RWPE2 (cell line): ENCODE measurements at regions not wholly inside any gene's neighbourhood (a gene's known extent, or its start where the extent isn't known, plus 50 kb on each side); places are given as distances from the start of the nearest gene placed in this dataset.

Source experiments
- ATAC-seq: fragments of 200-7000 bp; cut with Tn5 transposase; 3 replicates; pipeline ENCODE4 v1.9.1; 2021; ENCODE audit warnings: low read depth
- DNase-seq: peaks from one replicate; pipeline ENCODE4 v3.0.0-alpha.2; 2020; ENCODE audit warnings: low spot score
- H3K27ac ChIP-seq: fragments of 450-650 bp; 2 replicates; pipeline ENCODE4 v1.5.1; 2017; ENCODE audit warnings: mild to moderate bottlenecking; ENCODE audit not compliant: poor library complexity, severe bottlenecking
- H3K27me3 ChIP-seq: fragments of 250-450 bp; sonication (Bioruptor Pico); 2 replicates; pipeline ENCODE4 v1.5.1; 2021; ENCODE audit warnings: mild to moderate bottlenecking, moderate library complexity; ENCODE audit not compliant: insufficient read depth, poor library complexity, severe bottlenecking
- H3K36me3 ChIP-seq: fragments of 250-450 bp; sonication (Bioruptor Pico); 2 replicates; pipeline ENCODE4 v1.5.1; 2020; ENCODE audit warnings: low read depth, mild to moderate bottlenecking, moderate library complexity
- H3K4me1 ChIP-seq: fragments of 250-450 bp; sonication (Bioruptor Pico); 2 replicates; pipeline ENCODE4 v1.5.1; 2021; ENCODE audit warnings: mild to moderate bottlenecking, moderate library complexity; ENCODE audit not compliant: insufficient read depth, poor library complexity, severe bottlenecking
- H3K4me3 ChIP-seq: fragments of 250-450 bp; sonication (Bioruptor Pico); 2 replicates; pipeline ENCODE4 v1.5.1; 2021; ENCODE audit warnings: mild to moderate bottlenecking, moderate library complexity; ENCODE audit not compliant: severe bottlenecking
- H3K9me3 ChIP-seq: fragments of 250-450 bp; sonication (Bioruptor Pico); 2 replicates; pipeline ENCODE4 v1.5.1; 2021; ENCODE audit warnings: mild to moderate bottlenecking, moderate library complexity; ENCODE audit not compliant: severe bottlenecking
- TF ChIP-seq, protein P1 (sequence below): fragments of 450-650 bp; IDR thresholded peaks from one replicate; pipeline ENCODE4 v1.5.1; 2017; ENCODE audit warnings: mild to moderate bottlenecking, moderate library complexity; ENCODE audit not compliant: poor library complexity, severe bottlenecking

DNA sequence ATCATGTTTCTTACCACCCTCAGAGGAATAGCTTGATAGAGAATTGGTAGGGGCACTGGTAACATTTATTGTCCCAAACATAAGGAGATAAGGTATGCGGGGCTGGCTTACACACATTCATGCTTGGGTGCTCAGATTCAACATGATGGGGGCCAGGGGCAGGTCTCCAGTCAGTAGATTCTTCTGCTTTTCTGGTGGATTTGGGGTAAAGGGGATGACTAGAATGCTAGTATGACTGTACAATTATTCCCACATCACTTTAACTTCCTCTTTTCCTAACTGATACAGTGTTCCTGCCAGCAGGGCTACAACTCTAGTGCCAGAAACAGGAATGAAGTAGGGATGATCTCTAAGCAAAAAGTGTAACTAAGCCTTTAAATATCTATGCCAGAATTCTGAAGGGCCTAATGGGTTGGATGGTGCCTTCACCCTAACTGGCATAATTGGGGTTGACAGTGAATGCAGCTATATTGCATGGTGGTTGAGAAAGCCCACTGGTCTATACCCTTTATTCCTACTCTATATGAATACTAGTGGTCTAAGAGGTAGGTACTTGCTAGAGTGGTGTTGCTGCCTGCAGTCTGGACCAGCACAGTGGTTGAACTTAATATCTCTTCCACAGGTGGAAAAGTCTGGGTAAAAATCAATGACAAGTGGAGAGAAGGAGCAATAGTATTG lies 117.4 kb downstream of the IL12A start:
- Histone ChIP-seq H3K9me3 (no peaks in the 10 kb centered on the region), H3K36me3 (no peaks in the 10 kb centered on the region), H3K4me1 (no peaks in the 10 kb centered on the region), H3K27ac (no peak overlapping the region), H3K4me3 (no peak overlapping the region), H3K27me3 (no peaks in the 10 kb centered on the region)
- TF ChIP-seq, protein P1, sequence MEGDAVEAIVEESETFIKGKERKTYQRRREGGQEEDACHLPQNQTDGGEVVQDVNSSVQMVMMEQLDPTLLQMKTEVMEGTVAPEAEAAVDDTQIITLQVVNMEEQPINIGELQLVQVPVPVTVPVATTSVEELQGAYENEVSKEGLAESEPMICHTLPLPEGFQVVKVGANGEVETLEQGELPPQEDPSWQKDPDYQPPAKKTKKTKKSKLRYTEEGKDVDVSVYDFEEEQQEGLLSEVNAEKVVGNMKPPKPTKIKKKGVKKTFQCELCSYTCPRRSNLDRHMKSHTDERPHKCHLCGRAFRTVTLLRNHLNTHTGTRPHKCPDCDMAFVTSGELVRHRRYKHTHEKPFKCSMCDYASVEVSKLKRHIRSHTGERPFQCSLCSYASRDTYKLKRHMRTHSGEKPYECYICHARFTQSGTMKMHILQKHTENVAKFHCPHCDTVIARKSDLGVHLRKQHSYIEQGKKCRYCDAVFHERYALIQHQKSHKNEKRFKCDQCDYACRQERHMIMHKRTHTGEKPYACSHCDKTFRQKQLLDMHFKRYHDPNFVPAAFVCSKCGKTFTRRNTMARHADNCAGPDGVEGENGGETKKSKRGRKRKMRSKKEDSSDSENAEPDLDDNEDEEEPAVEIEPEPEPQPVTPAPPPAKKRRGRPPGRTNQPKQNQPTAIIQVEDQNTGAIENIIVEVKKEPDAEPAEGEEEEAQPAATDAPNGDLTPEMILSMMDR: no peak
- no peak for ATAC-seq
- no peak for DNase-seq

- H3K9me3 ChIP-seq: no peaks in the 10 kb centered on the region
- H3K4me1 ChIP-seq: no peaks in the 10 kb centered on the region
- H3K36me3 ChIP-seq: no peaks in the 10 kb centered on the region
- TF ChIP-seq, protein P1: no peak
- no peak overlapping the region for H3K4me3 ChIP-seq
- DNase-seq (no peak), ATAC-seq (no peak)
- no peaks in the 10 kb centered on the region for H3K27me3 ChIP-seq
- no peak overlapping the region for H3K27ac ChIP-seq
These were observed 118.0 kb upstream of the C3orf80 start for GRCh38 chr3:160106905-160107861.

DNA sequence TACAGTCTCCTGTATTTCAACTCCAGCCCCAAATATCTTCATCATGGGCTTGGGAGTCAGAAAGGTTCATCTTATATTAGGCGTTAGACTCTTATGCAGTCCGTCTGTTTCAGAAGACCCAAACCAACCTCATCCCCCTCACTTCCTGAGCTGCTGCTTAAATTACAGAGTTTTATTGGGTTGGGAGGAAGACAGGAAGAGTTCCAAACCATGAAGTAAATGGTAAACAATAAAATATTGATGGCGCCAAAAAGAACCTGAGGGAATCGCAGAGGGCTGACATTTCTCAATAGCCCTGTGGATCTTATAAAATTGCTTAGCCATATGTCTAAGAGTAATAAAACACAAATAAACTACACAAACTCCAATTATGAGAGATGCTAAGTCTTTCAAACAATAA lies 116.9 kb upstream of the C3orf80 start:
- DNase-seq: no peak
- TF ChIP-seq, protein P1: no peak

DNA sequence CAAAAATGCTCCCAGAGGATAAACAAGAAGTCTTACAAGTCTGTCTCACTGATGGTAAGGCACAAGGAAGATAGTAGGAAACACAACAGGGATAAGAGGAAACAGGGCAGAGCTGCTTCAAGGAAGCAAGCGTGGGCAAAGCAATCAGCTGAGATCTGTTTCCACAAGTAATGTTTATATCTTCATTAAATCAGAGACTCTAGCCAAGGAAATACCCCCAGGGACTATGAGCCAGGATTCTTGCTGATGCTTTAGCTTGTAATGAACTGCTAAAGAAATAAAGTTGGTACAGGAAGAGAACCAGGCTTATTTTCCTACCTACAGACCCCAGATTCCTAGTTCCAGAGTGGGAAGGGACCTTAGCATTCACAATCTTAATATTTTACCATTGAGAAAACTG lies 112.7 kb upstream of the C3orf80 start:
- Histone ChIP-seq H3K4me1 (no peaks in the 10 kb centered on the region), H3K27ac (no peak overlapping the region), H3K4me3 (no peak overlapping the region), H3K36me3 (no peaks in the 10 kb centered on the region), H3K27me3 (no peaks in the 10 kb centered on the region), H3K9me3 (no peaks in the 10 kb centered on the region)
- DNase-seq (no peak), ATAC-seq (no peak)
- TF ChIP-seq, protein P1: no peak

More for the DNA sequence above, 116.9 kb upstream of the C3orf80 start:
- no peaks in the 10 kb centered on the region for H3K4me1 ChIP-seq
- no peak for ATAC-seq
- H3K9me3 ChIP-seq: no peaks in the 10 kb centered on the region
- H3K27me3 ChIP-seq: no peaks in the 10 kb centered on the region
- H3K27ac ChIP-seq: no peak overlapping the region
- H3K36me3 ChIP-seq: no peaks in the 10 kb centered on the region
- no peak overlapping the region for H3K4me3 ChIP-seq

- no peak overlapping the region for H3K27ac ChIP-seq
- H3K4me3 ChIP-seq: no peak overlapping the region
- no peaks in the 10 kb centered on the region for H3K9me3 ChIP-seq
- no peak for DNase-seq
- no peaks in the 10 kb centered on the region for H3K36me3 ChIP-seq
- no peaks in the 10 kb centered on the region for H3K4me1 ChIP-seq
- no peak for ATAC-seq
- H3K27me3 ChIP-seq: no peaks in the 10 kb centered on the region
- TF ChIP-seq, protein P1: no peak
These were observed 112.2 kb upstream of the C3orf80 start for GRCh38 chr3:160112996-160113395.
